Neural cell (in vitro differentiated cells): ENCODE measurements at regions not wholly inside any gene's neighbourhood (a gene's known extent, or its start where the extent isn't known, plus 50 kb on each side); places are given as distances from the start of the nearest gene placed in this dataset.

Experiments used
- CTCF ChIP-seq: fragments of 450-650 bp; IDR thresholded peaks from 2 replicates; pipeline ENCODE4 v1.5.1; 2014; ENCODE audit warnings: antibody characterized with exemption, mild to moderate bottlenecking, moderate library complexity; ENCODE audit not compliant: poor library complexity, severe bottlenecking
- EP300 ChIP-seq: fragments of 450-650 bp; conservative IDR thresholded peaks from 2 replicates; pipeline ENCODE4 v1.6.1; 2014; ENCODE audit warnings: antibody characterized with exemption, mild to moderate bottlenecking, moderate library complexity; ENCODE audit not compliant: poor library complexity, severe bottlenecking
- EZH2 ChIP-seq: fragments of 200-600, 300-800 bp; shearing (Covaris generic), sonication (generic); IDR thresholded peaks from 2 replicates; pipeline ENCODE4 v1.6.1; 2014; ENCODE audit warnings: antibody characterized with exemption, low read length, borderline replicate concordance, mild to moderate bottlenecking; ENCODE audit not compliant: insufficient read depth, poor library complexity, severe bottlenecking
- MXI1 ChIP-seq: fragments of 450-650 bp; conservative IDR thresholded peaks from 2 replicates; pipeline ENCODE4 v1.6.1; 2014; ENCODE audit warnings: antibody characterized with exemption, mild to moderate bottlenecking; ENCODE audit not compliant: poor library complexity, severe bottlenecking
- POLR2AphosphoS5 ChIP-seq: IDR thresholded peaks from 2 replicates; pipeline ENCODE4 v1.6.1; 2012
- RAD21 ChIP-seq: fragments of 450-650 bp; conservative IDR thresholded peaks from 2 replicates; pipeline ENCODE4 v1.6.1; 2014; ENCODE audit warnings: antibody characterized with exemption, mild to moderate bottlenecking, moderate library complexity
- REST ChIP-seq: IDR thresholded peaks from 2 replicates; pipeline ENCODE4 v1.6.1; 2012; ENCODE audit warnings: borderline replicate concordance
- SMC3 ChIP-seq: fragments of 450-650 bp; conservative IDR thresholded peaks from 2 replicates; pipeline ENCODE4 v1.6.1; 2014; ENCODE audit warnings: antibody characterized with exemption, mild to moderate bottlenecking, moderate library complexity; ENCODE audit not compliant: poor library complexity
- TAF1 ChIP-seq: IDR thresholded peaks from 2 replicates; pipeline ENCODE4 v1.6.1; 2012; ENCODE audit warnings: low read depth

DNA sequence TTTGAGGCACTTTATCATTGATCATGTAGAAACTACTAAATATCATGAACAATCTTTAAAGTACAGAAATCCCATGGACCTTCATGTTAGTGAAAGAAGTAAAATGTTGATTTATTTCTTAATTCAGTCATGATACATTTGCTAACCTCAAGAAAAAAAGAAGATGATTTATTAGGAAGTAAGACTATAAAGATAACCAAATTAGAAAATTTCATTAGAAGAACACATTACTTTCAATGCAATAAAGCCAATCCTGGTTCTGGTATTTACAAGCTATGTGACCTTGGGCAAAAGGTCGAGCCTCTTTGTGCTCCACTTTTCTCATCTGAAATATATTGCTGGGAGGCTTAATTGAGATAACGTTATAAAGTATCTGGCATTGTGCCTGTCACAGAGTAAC lies 365.0 kb downstream of the KIF20B start:
- TF ChIP-seq CTCF (no peak), RAD21 (no peak), MXI1 (no peak), EZH2 (no peak), POLR2AphosphoS5 (no peak), TAF1 (no peak), EP300 (no peak), REST (no peak), SMC3 (no peak)
